ENCODE measurements at regions not wholly inside any gene's neighbourhood (a gene's known extent, or its start where the extent isn't known, plus 50 kb on each side); places are given as distances from the start of the nearest gene placed in this dataset.

GRCh38 chr4:128560754-128561495, 248.6 kb upstream of the JADE1 start:
- TF ChIP-seq POLR2AphosphoS5 (IDR thresholded peaks at IDR 0.05) (peak in 2 of 3 donors; percentile 53 to 70), CTCF (IDR thresholded peaks at IDR 0.05) (no peak), POLR2A (IDR thresholded peaks at IDR 0.05) (no peak)
